Amniotic epithelial cell (primary cell): ENCODE measurements at regions not wholly inside any gene's neighbourhood (a gene's known extent, or its start where the extent isn't known, plus 50 kb on each side); places are given as distances from the start of the nearest gene placed in this dataset.

ENCODE experiments used
- DNase-seq: peaks from one replicate; pipeline ENCODE4 v3.0.0-alpha.2; 2010; ENCODE audit warnings: low read depth

DNA sequence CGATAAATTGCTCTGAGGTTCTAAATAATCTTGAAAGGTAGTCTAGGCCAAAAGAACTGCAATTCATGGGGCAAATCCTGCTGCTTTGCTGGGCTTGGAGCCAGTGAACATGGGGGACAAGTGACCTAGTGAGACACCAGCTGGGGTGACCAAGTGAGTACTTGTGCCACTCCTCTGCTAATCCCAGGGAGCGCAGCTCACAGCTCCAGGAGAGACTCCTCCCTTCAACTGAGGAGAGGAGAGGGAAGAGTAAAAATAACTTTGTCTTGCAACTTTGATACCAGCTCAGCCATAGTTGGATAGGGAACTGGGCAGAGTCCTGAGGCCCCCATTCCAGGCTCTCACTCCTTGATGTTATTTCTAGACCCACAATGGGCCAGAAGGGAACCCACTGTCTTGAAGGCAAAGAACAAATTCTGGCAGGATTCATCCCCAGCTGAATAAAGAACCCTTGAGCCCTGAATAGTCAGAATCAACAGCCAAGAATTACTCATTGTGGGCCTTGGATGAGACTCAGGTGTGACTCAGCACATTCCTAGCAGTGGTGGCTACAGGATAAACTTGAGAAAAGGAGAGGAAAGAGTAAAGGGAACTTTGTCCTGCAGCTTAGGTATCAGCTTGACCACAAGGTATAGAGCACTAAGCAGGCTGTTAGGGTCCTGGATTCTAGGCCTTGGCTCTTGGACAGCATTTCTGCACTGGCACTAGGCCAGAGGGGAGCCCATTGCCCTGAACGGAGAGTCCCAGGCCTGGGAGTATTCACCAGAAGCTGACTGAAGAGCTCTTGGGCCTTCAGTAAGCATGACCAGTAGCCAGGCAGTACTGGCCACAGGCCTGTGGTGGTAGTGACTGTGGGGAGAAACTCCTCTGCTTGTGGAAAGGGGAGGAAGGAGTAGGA is 288.3 kb upstream of the CDH18 start:
- DNase-seq: peak; percentile 86

DNA sequence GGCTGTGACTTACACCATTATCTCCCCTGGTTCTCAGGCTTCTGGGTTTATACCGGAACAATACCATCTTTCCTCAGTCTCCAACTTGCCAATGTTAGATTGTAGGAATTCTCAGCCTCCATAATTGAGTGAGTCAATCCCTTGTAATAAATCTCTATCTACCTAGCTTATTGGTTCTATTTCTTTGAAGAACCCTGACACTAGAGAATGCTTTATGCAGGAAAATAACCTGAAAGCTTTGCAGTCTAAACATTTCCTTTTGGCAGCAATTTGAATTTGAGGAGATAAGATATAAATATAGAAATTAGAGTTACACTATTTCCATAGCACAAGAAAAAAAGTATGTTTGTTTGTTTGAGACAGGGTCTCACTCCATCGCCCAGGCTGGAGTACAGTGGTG is 278.1 kb upstream of the CDH18 start:
- DNase-seq: peak; percentile 8

DNA sequence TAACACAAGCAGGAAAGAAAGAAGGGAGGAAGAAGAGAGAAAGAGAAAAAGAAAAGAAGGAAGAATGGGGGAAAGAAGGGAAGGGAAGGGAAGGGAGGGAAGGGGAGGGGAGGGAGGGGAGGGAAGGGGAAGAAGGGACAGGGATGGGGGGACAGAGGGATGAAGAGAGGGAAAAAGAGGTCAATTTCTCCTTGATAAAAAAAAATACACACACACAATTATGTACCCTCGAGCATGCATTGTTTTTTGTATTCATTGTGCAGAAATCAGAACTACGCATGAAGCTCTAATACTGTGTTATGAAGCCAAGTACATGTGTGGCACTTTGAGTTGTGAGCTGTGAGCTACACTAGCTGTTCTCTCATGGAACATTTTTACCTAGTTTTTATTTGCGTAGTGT is 274.9 kb upstream of the CDH18 start:
- DNase-seq: no peak

DNA sequence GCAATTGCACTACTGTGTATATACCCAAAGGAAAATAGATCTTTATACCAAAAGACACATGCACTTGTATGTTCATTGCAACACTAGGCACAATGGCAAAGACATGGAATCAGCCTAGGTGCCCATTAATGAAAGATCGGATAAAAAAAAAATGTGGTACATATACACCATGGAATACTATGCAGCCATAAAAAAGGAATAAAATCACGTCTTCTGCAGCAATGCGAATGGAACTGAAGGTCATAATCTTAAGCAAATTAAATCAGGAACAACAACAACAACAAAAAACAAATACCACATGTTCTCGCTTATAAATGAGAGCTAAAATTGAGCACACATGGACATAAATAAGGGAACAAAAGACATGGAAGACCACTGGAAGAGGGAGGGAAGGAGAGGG is 266.7 kb upstream of the CDH18 start:
- no peak for DNase-seq

- peak; percentile 51 for DNase-seq
Observed at GRCh38 chr5:20248118-20248517, 260.1 kb upstream of the CDH18 start.

- DNase-seq: no peak
Observed at GRCh38 chr5:20245432-20245974, 257.5 kb upstream of the CDH18 start.

DNA sequence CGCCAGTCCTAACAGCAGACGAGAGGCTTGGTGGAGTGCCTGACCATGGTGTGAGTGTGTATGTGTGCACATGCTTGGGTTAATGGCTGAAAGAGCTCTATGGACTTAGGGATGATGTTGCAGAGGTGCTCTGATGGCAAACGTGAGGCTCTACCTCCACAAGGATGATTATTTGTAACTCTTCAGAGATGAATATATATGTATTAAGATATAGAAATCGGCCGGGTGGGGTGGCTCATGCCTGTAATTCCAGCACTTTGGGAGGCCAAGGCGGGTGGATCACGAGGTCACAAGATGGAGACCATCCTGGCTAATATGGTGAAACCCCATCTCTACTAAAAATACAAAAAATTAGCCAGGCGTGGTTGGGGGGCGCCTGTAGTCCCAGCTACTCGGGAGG is 253.4 kb upstream of the CDH18 start:
- DNase-seq: no peak

DNA sequence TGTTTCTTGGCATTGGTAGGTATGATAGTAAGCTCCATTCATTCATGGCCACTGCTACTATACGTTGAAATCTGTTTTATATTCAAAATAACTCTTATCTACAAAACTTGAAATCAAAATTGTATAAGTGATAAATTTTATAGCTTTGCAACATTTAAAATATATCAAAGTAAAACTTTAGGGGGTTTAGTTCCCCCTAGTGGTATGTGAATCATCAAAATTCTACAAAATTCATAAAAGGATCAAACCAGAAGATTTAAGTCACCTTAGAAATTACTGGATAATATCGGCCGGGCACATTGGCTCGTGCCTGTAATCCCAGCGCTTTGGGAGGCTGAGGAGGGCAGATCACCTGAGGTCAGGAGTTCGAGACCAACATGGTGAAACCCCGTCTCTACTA is 243.0 kb upstream of the CDH18 start:
- DNase-seq: no peak

DNA sequence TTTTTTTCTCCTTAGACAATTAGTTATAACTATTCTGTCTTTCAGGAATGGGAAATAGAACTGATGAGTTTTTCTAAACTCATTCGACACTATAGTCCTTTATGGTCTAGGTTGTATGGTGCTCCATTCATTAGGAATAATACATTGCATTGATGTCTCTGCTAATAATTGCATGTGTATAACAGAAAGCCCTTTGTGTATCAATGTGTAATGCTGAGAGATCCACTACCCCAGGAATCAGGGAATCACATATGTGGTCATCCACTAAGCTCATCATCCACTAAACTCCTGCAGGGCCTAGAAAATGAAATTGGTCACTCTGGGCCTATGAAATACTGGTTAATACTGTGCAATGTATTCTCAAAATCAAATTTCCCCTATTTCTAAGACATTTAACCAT is 242.0 kb upstream of the CDH18 start:
- DNase-seq: no peak

GRCh38 chr5:20229303-20230005 is 241.5 kb upstream of the CDH18 start:
- no peak for DNase-seq

DNA sequence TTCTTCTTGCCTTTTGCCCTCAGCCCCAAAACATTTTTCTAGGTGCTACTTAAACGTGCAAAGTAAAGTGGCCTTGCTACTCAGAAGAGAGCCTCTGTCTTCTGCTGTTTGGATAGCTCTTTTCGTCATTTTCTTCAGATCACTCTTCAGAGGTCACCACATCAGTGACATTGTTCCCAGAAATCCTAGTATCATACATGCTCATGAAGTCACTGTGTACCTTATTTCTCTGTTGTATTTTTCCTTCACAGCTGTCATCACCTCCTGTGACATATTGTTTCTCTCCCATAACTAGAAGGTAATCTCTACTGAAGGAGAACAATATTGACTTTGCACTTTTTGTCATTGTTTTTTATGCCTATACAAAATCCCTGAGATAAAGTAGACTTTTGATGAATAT is 237.0 kb upstream of the CDH18 start:
- no peak for DNase-seq

DNA sequence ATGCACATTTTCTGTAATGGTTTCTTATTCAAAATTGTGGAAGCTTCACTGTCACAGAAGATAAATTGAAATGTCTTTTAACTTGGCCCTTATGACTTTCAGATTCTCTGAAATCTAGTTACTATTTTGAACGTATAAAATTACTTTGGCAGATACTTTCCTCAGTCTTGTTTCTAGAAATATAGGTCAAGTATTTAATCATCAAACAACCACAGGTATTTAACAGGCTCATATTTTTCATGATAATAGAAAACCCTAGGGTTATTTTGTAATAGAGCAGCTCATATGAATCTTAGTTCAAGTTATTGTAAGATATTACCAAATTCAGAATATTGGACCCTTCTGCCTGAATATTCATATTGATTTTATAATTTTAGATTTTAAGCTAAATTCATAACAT is 236.0 kb upstream of the CDH18 start:
- DNase-seq: peak; percentile 64

GRCh38 chr5:20223451-20223850 is 235.5 kb upstream of the CDH18 start:
- DNase-seq: peak; percentile 61

- DNase-seq: no peak
Observed at GRCh38 chr5:20215257-20215656, 227.3 kb upstream of the CDH18 start.

- no peak for DNase-seq
Observed at GRCh38 chr5:20213803-20214202, 225.8 kb upstream of the CDH18 start.

- no peak for DNase-seq
Observed at GRCh38 chr5:20212701-20213100, 224.7 kb upstream of the CDH18 start.

GRCh38 chr5:20166456-20166855 is 178.5 kb upstream of the CDH18 start:
- no peak for DNase-seq

- no peak for DNase-seq
Observed at GRCh38 chr5:20158006-20158405, 170.0 kb upstream of the CDH18 start.

DNA sequence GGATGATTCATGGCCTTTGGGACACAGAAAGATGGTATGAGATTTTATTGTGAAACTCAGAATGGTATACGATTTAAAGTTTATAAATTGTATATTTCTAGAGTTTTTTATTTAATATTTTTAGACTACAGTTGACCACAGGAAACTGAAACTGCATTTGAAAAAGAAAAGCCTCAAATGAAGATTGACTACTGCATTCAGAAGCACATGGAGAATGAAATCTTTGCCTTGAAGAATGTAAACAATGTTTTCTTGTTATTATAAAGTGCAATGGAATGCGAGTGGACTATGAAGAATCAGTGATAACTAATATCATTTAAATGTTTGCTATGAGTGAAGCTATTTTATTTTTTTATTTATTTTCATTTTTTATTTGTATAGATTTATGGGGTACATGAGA is 169.1 kb upstream of the CDH18 start:
- peak; percentile 50 for DNase-seq

DNA sequence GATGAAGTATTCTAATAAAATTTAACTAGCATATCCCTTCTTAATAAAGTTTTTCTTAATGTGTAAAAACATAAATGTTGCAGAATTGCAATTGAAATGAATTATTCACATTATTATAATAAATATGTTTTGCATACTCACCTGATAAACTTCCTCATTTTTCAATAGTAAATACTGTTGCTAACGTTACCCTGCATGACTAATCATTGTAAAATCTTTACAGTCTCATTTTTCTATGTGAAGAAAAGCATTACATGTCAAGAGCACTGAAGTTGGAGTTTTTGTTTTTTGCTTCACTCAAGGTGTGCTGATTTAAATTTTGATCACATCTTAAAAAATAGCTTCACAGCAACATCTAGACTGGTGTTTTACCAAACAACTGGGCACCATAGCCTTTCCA is 157.2 kb upstream of the CDH18 start:
- no peak for DNase-seq

- DNase-seq: no peak
Observed at GRCh38 chr5:20129501-20129900, 141.5 kb upstream of the CDH18 start.

- no peak for DNase-seq
Observed at GRCh38 chr5:20128343-20128742, 140.3 kb upstream of the CDH18 start.

DNA sequence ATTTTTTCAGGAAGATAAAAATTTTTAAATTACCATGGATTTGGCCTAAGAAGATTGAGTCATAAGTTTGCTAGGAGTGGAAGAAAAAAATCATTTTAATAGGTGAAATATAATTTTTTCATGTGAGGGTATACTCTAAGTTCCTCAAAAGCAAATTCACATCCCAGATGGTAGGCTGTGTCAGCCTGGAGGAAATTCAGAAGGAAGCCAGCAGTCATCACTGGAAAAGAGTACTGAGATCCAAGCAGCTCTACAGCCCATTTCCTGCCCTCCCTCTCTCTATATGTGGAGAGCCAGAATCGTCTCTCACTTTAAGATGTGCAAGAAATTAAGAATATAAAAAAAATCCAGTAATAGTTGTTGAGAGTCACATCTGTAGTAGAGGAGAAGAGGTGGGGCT is 126.5 kb upstream of the CDH18 start:
- DNase-seq: no peak
